HEK293 (cell line): ENCODE measurements at regions not wholly inside any gene's neighbourhood (a gene's known extent, or its start where the extent isn't known, plus 50 kb on each side); places are given as distances from the start of the nearest gene placed in this dataset.

ENCODE experiments used
- CTCF ChIA-PET: fragments of 350-600 bp; formaldehyde crosslinking; extraction: SDS; loops from one replicate; lab custom pipeline; 2021; ENCODE audit warnings: antibody characterized with exemption; lab: Yijun Ruan, JAX
- POLR2A ChIA-PET: fragments of 300-600 bp; formaldehyde crosslinking; extraction: SDS; loops from one replicate; lab custom pipeline; 2020; ENCODE audit warnings: antibody characterized with exemption, inconsistent platforms; lab: Yijun Ruan, JAX
- H3K27ac ChIP-seq: fragments of 200-500 bp; sonication (Bioruptor generic); 2 replicates; pipeline ENCODE4 v1.5.1; 2014; ENCODE audit warnings: low read depth, low read length, control low read depth, inconsistent platforms; ENCODE audit errors: extremely low read depth
- H3K36me3 ChIP-seq, 2 experiments: fragments of 200-500 bp in 1 of 2; sonication (Bioruptor generic) in 1 of 2; 1 replicate in 1 of 2; 2 replicates in 1 of 2; pipeline ENCODE4 v1.5.1; 2014 to 2017; ENCODE audit warnings: inconsistent platforms in 2 of 2, low read length in 2 of 2; ENCODE audit not compliant: control insufficient read depth in 2 of 2, insufficient read depth in 1 of 2
- H3K4me1 ChIP-seq: fragments of 200-500 bp; sonication (Bioruptor generic); 2 replicates; pipeline ENCODE4 v1.5.1; 2014; ENCODE audit warnings: mild to moderate bottlenecking, low read length, inconsistent platforms; ENCODE audit not compliant: control insufficient read depth, insufficient read depth
- H3K4me3 ChIP-seq: 2 replicates; pipeline ENCODE4 v1.5.1; 2011; ENCODE audit warnings: low read depth, mild to moderate bottlenecking, control low read depth, low read length, moderate library complexity
- H3K9me3 ChIP-seq: fragments of 200-500 bp; sonication (Bioruptor generic); 2 replicates; pipeline ENCODE4 v1.5.1; 2014; ENCODE audit warnings: low read depth, low read length, inconsistent platforms; ENCODE audit not compliant: control insufficient read depth, insufficient read depth
- EGR2 ChIP-seq: fragments of 450-650 bp; formaldehyde crosslinking; IDR thresholded peaks from 2 replicates; pipeline ENCODE4 v1.5.1; 2016; ENCODE audit warnings: low read depth, missing biosample characterization, missing genetic modification characterization
- GFI1B ChIP-seq: fragments of 450-650 bp; formaldehyde crosslinking; IDR thresholded peaks from 2 replicates; pipeline ENCODE4 v1.5.1; 2016; ENCODE audit warnings: missing biosample characterization, missing genetic modification characterization
- GLI2 ChIP-seq: fragments of 450-650 bp; formaldehyde crosslinking; IDR thresholded peaks from 2 replicates; pipeline ENCODE4; 2017; ENCODE audit warnings: missing biosample characterization, missing genetic modification characterization, low read depth, borderline replicate concordance
- KLF10 ChIP-seq: fragments of 450-650 bp; IDR thresholded peaks from 2 replicates; pipeline ENCODE4 v1.5.1; 2018; ENCODE audit warnings: missing biosample characterization, mild to moderate bottlenecking, missing genetic modification characterization
- PRDM1 ChIP-seq: fragments of 450-650 bp; formaldehyde crosslinking; IDR thresholded peaks from 2 replicates; pipeline ENCODE4; 2016; ENCODE audit warnings: missing biosample characterization, missing genetic modification characterization
- PRDM2 ChIP-seq: fragments of 450-650 bp; formaldehyde crosslinking; IDR thresholded peaks from 2 replicates; pipeline ENCODE4 v1.5.1; 2016; ENCODE audit warnings: missing biosample characterization, missing genetic modification characterization, borderline replicate concordance
- SALL2 ChIP-seq: fragments of 450-650 bp; formaldehyde crosslinking; IDR thresholded peaks from 2 replicates; pipeline ENCODE4 v1.5.0; 2017; ENCODE audit warnings: missing biosample characterization, mild to moderate bottlenecking, missing genetic modification characterization, borderline replicate concordance
- TRIM28 ChIP-seq: IDR thresholded peaks from 2 replicates; pipeline ENCODE4 v1.6.1; 2011; ENCODE audit warnings: low read length, control low read depth, borderline replicate concordance
- ZBTB21 ChIP-seq: fragments of 450-650 bp; formaldehyde crosslinking; IDR thresholded peaks from 2 replicates; pipeline ENCODE4 v1.5.1; 2017; ENCODE audit warnings: missing biosample characterization, missing genetic modification characterization
- ZNF184 ChIP-seq: fragments of 450-650 bp; IDR thresholded peaks from 2 replicates; pipeline ENCODE4 v1.5.1; 2018; ENCODE audit warnings: missing biosample characterization, mild to moderate bottlenecking, missing genetic modification characterization
- ZNF223 ChIP-seq: fragments of 450-650 bp; formaldehyde crosslinking; IDR thresholded peaks from 2 replicates; pipeline ENCODE4 v1.5.1; 2016; ENCODE audit warnings: missing biosample characterization, missing genetic modification characterization
- ZNF362 ChIP-seq: fragments of 450-650 bp; formaldehyde crosslinking; IDR thresholded peaks from 2 replicates; pipeline ENCODE4 v1.5.1; 2016; ENCODE audit warnings: missing biosample characterization, missing genetic modification characterization
- ZNF449 ChIP-seq: fragments of 450-650 bp; formaldehyde crosslinking; IDR thresholded peaks from 2 replicates; pipeline ENCODE4 v1.5.1; 2017; ENCODE audit warnings: missing biosample characterization, mild to moderate bottlenecking, missing genetic modification characterization, moderate library complexity
- ZNF571 ChIP-seq: fragments of 450-650 bp; formaldehyde crosslinking; IDR thresholded peaks from 2 replicates; pipeline ENCODE4 v1.5.0; 2017; ENCODE audit warnings: missing biosample characterization, missing genetic modification characterization
- ZNF596 ChIP-seq: fragments of 450-650 bp; IDR thresholded peaks from 2 replicates; pipeline ENCODE4 v1.5.0; 2018; ENCODE audit warnings: missing biosample characterization, mild to moderate bottlenecking, missing genetic modification characterization, moderate library complexity
- ZNF623 ChIP-seq: fragments of 450-650 bp; formaldehyde crosslinking; IDR thresholded peaks from 2 replicates; pipeline ENCODE4 v1.5.1; 2016; ENCODE audit warnings: missing biosample characterization, missing genetic modification characterization
- ZNF747 ChIP-seq: fragments of 450-650 bp; formaldehyde crosslinking; IDR thresholded peaks from 2 replicates; pipeline ENCODE4 v1.5.1; 2016; ENCODE audit warnings: missing biosample characterization, missing genetic modification characterization
- ZNF776 ChIP-seq: fragments of 450-650 bp; formaldehyde crosslinking; IDR thresholded peaks from 2 replicates; pipeline ENCODE4 v1.5.0; 2017; ENCODE audit warnings: missing biosample characterization, missing genetic modification characterization, borderline replicate concordance
- ZNF777 ChIP-seq: fragments of 450-650 bp; formaldehyde crosslinking; IDR thresholded peaks from 2 replicates; pipeline ENCODE4 v1.5.1; 2017; ENCODE audit warnings: missing biosample characterization, missing genetic modification characterization, borderline replicate concordance
- ZSCAN30 ChIP-seq: fragments of 450-650 bp; IDR thresholded peaks from 2 replicates; pipeline ENCODE4 v1.5.1; 2018; ENCODE audit warnings: missing biosample characterization, mild to moderate bottlenecking, missing genetic modification characterization, moderate library complexity

GRCh38 chr4:27807207-27807606, 946.6 kb downstream of the STIM2 start:
- POLR2A ChIA-PET, result no interaction called here
- TF ChIP-seq ZNF777 (tag by site-specific recombination) (no peak), ZNF362 (tag by site-specific recombination) (no peak), GFI1B (tag by site-specific recombination) (no peak), TRIM28 (no peak), PRDM1 (tag by site-specific recombination) (no peak), ZNF184 (tag by site-specific recombination) (no peak), EGR2 (tag by site-specific recombination) (no peak), ZSCAN30 (tag by site-specific recombination) (no peak), ZNF776 (tag by site-specific recombination) (no peak), GLI2 (tag by site-specific recombination) (no peak), ZNF223 (tag by site-specific recombination) (no peak), ZBTB21 (tag by site-specific recombination) (no peak), ZNF571 (no peak), ZNF747 (tag by site-specific recombination) (no peak), ZNF623 (tag by site-specific recombination) (no peak), PRDM2 (no peak), ZNF449 (tag by site-specific recombination) (no peak), KLF10 (tag by site-specific recombination) (no peak), ZNF596 (tag by site-specific recombination) (no peak), SALL2 (tag by site-specific recombination) (no peak)
- TF ChIP-seq, all 188 proteins: peak for 0

More at GRCh38 chr4:27807207-27807606, 946.6 kb downstream of the STIM2 start:
- Histone ChIP-seq H3K36me3 (no peaks in the 10 kb centered on the region), H3K27ac (no peak overlapping the region), H3K4me3 (no peak overlapping the region), H3K9me3 (no peaks in the 10 kb centered on the region), H3K4me1 (no peaks in the 10 kb centered on the region)
- CTCF ChIA-PET, result no interaction called here
